OCI-LY7 (cell line): ENCODE measurements at regions not wholly inside any gene's neighbourhood (a gene's known extent, or its start where the extent isn't known, plus 50 kb on each side); places are given as distances from the start of the nearest gene placed in this dataset.

ENCODE experiments used
- BruUV-seq: library from RNA; stranded (reverse); fragments of 400-500 nt; replicated peaks from 2 replicates; lab custom pipeline; 2021; lab: Mats Ljungman, UMichigan
- CTCF ChIA-PET: fragments of 300-600 bp; sonication (Branson Sonifier 250); formaldehyde crosslinking; loops from one replicate; lab custom pipeline; 2022; ENCODE audit warnings: antibody characterized with exemption; ENCODE audit not compliant: unreplicated experiment; lab: Charles Lee
- POLR2A ChIA-PET: fragments of 300-600 bp; sonication (Branson Sonifier 250); formaldehyde crosslinking; loops from one replicate; lab custom pipeline; 2022; ENCODE audit warnings: antibody characterized with exemption; lab: Charles Lee
- DNase-seq: peaks from one replicate; pipeline ENCODE4 v3.0.0-alpha.2; 2015; ENCODE audit warnings: low spot score
- H2AFZ ChIP-seq: fragments of 200-600 bp; sonication (generic), shearing (Covaris generic); 2 replicates; pipeline ENCODE4 v1.6.1; 2014; ENCODE audit warnings: mild to moderate bottlenecking, antibody characterized with exemption, low read length, moderate library complexity
- H3K27ac ChIP-seq: fragments of 200-600 bp; sonication (generic); 2 replicates; pipeline ENCODE4 v1.5.1; 2014; ENCODE audit warnings: mixed run types, low read depth, mild to moderate bottlenecking, moderate library complexity, low read length, inconsistent platforms; ENCODE audit not compliant: poor library complexity, severe bottlenecking
- H3K36me3 ChIP-seq: fragments of 200-600 bp; sonication (generic); 2 replicates; pipeline ENCODE4 v1.6.1; 2014; ENCODE audit warnings: mild to moderate bottlenecking, antibody characterized with exemption, low read length, moderate library complexity, mixed read lengths; ENCODE audit not compliant: insufficient read depth
- H3K4me1 ChIP-seq: fragments of 200-600 bp; sonication (generic); 2 replicates; pipeline ENCODE4 v1.5.1; 2014; ENCODE audit warnings: mild to moderate bottlenecking, low read length; ENCODE audit not compliant: insufficient read depth, poor library complexity, severe bottlenecking
- H3K4me2 ChIP-seq: fragments of 200-600 bp; sonication (generic); 2 replicates; pipeline ENCODE4 v1.6.1; 2014; ENCODE audit warnings: mild to moderate bottlenecking, low read length
- H3K4me3 ChIP-seq: fragments of 200-600 bp; sonication (generic); 2 replicates; pipeline ENCODE4 v1.5.1; 2014; ENCODE audit warnings: mild to moderate bottlenecking, low read depth, low read length; ENCODE audit not compliant: poor library complexity, severe bottlenecking
- H3K79me2 ChIP-seq: fragments of 200-600 bp; sonication (generic); 2 replicates; pipeline ENCODE4 v1.6.1; 2016; ENCODE audit warnings: low read depth, mild to moderate bottlenecking, low read length, moderate library complexity, mixed read lengths; ENCODE audit not compliant: insufficient read depth
- H3K9me2 ChIP-seq: fragments of 200-600 bp; sonication (generic); 2 replicates; pipeline ENCODE4 v1.6.1; 2016; ENCODE audit warnings: mild to moderate bottlenecking, low read length, mixed read lengths; ENCODE audit not compliant: insufficient read depth
- H3K9me3 ChIP-seq: fragments of 200-600 bp; sonication (generic); 2 replicates; pipeline ENCODE4 v1.6.1; 2014; ENCODE audit warnings: mild to moderate bottlenecking, mixed run types, low read length, mixed read lengths
- H4K20me1 ChIP-seq: fragments of 200-600 bp; sonication (generic); 2 replicates; pipeline ENCODE4 v1.6.1; 2014; ENCODE audit warnings: mild to moderate bottlenecking, antibody characterized with exemption, low read length, moderate library complexity, mixed read lengths; ENCODE audit not compliant: insufficient read depth
- CTCF ChIP-seq: fragments of 200-600 bp; sonication (generic); conservative IDR thresholded peaks from 2 replicates; pipeline ENCODE4 v1.5.1; 2014; ENCODE audit warnings: mild to moderate bottlenecking, antibody characterized with exemption, low read length, moderate library complexity, mixed read lengths
- EZH2phosphoT487 ChIP-seq: fragments of 200-600 bp; sonication (generic); IDR thresholded peaks from 2 replicates; pipeline ENCODE4 v1.6.1; 2018; ENCODE audit warnings: low read depth, borderline replicate concordance, mild to moderate bottlenecking, mixed run types, antibody characterized with exemption, low read length, moderate library complexity, mixed read lengths
- intact Hi-C: fragments of 100-400 bp; cut with micrococcal nuclease; formaldehyde crosslinking; loops from one replicate; pipeline ENCODE4 v1.10.0; 2022; ENCODE audit not compliant: unreplicated experiment

GRCh38 chr5:152260940-152261339 lies 144.1 kb downstream of the NMUR2 start:
- no TSS peak for BruUV-seq
- ChIA-PET CTCF (no interaction called here), POLR2A (interaction anchor here (0.7 kb wide), 1 partner anchor 848 kb away, joined by 3 read pairs; no protein-coding TSS in a partner anchor)
- no peak overlapping the region for H3K27ac ChIP-seq
- H3K4me3 ChIP-seq: no peak overlapping the region
- TF ChIP-seq EZH2phosphoT487 (no peak), CTCF (no peak)
- no peak for DNase-seq
- H3K79me2 ChIP-seq: no peaks in the 10 kb centered on the region
- no peaks in the 10 kb centered on the region for H3K36me3 ChIP-seq
- intact Hi-C loops: no loop called here
- H2AFZ ChIP-seq: no peak overlapping the region
- no peaks in the 10 kb centered on the region for H3K9me2 ChIP-seq
- no peak overlapping the region for H3K4me2 ChIP-seq
- H3K4me1 ChIP-seq: no peaks in the 10 kb centered on the region
- no peaks in the 10 kb centered on the region for H4K20me1 ChIP-seq
- no peaks in the 10 kb centered on the region for H3K9me3 ChIP-seq

- intact Hi-C loops: no loop called here
- no peaks in the 10 kb centered on the region for H4K20me1 ChIP-seq
- no peaks in the 10 kb centered on the region for H3K36me3 ChIP-seq
- H3K4me1 ChIP-seq: no peaks in the 10 kb centered on the region
- H3K4me2 ChIP-seq: no peak overlapping the region
- no peak overlapping the region for H3K4me3 ChIP-seq
- H3K9me2 ChIP-seq: no peaks in the 10 kb centered on the region
- no peak for DNase-seq
- BruUV-seq: no TSS peak
- TF ChIP-seq CTCF (no peak), EZH2phosphoT487 (no peak)
- POLR2A ChIA-PET: no interaction called here
- H3K27ac ChIP-seq: no peak overlapping the region
- H2AFZ ChIP-seq: no peak overlapping the region
- no peaks in the 10 kb centered on the region for H3K79me2 ChIP-seq
- no peaks in the 10 kb centered on the region for H3K9me3 ChIP-seq
- CTCF ChIA-PET: no interaction called here
These were observed 145.4 kb downstream of the NMUR2 start for GRCh38 chr5:152259702-152260101.

DNA sequence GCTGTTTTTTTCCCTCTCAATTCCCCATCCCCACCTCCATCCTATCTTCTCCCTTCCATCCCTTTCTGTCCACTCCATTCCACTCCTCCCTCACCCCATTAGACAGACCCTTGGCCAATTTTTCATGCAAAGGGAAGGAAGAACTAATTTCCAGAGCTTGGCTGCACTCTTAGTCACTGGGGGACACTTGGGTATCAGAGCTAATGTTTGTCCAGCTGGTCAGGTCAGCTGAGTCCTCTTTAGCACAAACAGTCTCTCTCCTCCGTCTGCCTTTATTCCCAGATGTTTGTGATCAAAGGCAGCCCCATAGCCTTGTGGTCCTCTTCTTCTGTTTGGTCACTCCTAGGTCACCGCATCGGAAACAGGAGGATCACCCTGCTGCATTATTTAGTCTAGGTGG lies 148.5 kb downstream of the NMUR2 start:
- Histone ChIP-seq H3K9me2 (no peaks in the 10 kb centered on the region), H4K20me1 (no peaks in the 10 kb centered on the region), H2AFZ (no peak overlapping the region), H3K27ac (no peak overlapping the region), H3K4me2 (no peak overlapping the region), H3K9me3 (no peaks in the 10 kb centered on the region), H3K36me3 (no peaks in the 10 kb centered on the region), H3K4me1 (no peaks in the 10 kb centered on the region), H3K4me3 (no peak overlapping the region), H3K79me2 (no peaks in the 10 kb centered on the region)
- no TSS peak for BruUV-seq
- DNase-seq: no peak
- intact Hi-C loops: no loop called here
- ChIA-PET POLR2A (interaction anchor here (0.7 kb wide), 1 partner anchor 17 kb away, joined by 3 read pairs; no protein-coding TSS in a partner anchor), CTCF (no interaction called here)
- TF ChIP-seq EZH2phosphoT487 (no peak), CTCF (no peak)
